ENCODE measurements at regions not wholly inside any gene's neighbourhood (a gene's known extent, or its start where the extent isn't known, plus 50 kb on each side); places are given as distances from the start of the nearest gene placed in this dataset.

DNA sequence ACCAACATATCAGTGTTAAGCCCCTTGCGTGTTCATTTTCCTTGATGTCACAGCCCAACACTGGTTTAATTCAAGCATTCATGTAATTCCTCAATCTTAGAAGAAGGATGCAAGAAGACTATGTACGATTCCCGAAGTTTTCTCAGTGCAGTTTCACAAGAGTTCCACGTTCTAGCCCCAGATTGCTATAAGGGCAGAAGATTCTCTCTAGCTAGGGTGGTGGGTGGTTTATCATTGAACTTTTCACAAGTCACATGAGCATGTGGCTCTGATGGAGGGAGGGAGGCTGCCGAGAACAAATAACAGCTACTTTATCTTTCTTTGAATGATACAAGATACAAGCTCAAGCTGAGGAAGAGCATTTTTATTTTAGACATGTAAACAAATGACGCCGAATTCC is 71.9 kb upstream of the NHSL1 start (continued):
- TF ChIP-seq, protein P1, sequence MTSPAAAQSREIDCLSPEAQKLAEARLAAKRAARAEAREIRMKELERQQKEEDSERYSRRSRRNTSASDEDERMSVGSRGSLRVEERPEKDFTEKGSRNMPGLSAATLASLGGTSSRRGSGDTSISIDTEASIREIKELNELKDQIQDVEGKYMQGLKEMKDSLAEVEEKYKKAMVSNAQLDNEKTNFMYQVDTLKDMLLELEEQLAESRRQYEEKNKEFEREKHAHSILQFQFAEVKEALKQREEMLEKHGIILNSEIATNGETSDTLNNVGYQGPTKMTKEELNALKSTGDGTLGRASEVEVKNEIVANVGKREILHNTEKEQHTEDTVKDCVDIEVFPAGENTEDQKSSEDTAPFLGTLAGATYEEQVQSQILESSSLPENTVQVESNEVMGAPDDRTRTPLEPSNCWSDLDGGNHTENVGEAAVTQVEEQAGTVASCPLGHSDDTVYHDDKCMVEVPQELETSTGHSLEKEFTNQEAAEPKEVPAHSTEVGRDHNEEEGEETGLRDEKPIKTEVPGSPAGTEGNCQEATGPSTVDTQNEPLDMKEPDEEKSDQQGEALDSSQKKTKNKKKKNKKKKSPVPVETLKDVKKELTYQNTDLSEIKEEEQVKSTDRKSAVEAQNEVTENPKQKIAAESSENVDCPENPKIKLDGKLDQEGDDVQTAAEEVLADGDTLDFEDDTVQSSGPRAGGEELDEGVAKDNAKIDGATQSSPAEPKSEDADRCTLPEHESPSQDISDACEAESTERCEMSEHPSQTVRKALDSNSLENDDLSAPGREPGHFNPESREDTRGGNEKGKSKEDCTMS (CRISPR knock-in tag; conservative IDR thresholded peaks at IDR 0.05): no peak
- TF ChIP-seq, protein P2, sequence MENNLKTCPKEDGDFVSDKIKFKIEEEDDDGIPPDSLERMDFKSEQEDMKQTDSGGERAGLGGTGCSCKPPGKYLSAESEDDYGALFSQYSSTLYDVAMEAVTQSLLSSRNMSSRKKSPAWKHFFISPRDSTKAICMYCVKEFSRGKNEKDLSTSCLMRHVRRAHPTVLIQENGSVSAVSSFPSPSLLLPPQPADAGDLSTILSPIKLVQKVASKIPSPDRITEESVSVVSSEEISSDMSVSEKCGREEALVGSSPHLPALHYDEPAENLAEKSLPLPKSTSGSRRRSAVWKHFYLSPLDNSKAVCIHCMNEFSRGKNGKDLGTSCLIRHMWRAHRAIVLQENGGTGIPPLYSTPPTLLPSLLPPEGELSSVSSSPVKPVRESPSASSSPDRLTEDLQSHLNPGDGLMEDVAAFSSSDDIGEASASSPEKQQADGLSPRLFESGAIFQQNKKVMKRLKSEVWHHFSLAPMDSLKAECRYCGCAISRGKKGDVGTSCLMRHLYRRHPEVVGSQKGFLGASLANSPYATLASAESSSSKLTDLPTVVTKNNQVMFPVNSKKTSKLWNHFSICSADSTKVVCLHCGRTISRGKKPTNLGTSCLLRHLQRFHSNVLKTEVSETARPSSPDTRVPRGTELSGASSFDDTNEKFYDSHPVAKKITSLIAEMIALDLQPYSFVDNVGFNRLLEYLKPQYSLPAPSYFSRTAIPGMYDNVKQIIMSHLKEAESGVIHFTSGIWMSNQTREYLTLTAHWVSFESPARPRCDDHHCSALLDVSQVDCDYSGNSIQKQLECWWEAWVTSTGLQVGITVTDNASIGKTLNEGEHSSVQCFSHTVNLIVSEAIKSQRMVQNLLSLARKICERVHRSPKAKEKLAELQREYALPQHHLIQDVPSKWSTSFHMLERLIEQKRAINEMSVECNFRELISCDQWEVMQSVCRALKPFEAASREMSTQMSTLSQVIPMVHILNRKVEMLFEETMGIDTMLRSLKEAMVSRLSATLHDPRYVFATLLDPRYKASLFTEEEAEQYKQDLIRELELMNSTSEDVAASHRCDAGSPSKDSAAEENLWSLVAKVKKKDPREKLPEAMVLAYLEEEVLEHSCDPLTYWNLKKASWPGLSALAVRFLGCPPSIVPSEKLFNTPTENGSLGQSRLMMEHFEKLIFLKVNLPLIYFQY (CRISPR knock-in tag; IDR thresholded peaks at IDR 0.05; ENCODE audit: borderline replicate concordance): 0 out of 2 replicates have a peak, but pooled peaks have one; percentile 43
- no peak for TF ChIP-seq ZNF7 (CRISPR knock-in tag; IDR thresholded peaks at IDR 0.05)
- TF ChIP-seq SIN3A (IDR thresholded peaks at IDR 0.05; ENCODE audit: borderline replicate concordance, low read depth, low read length): 0 out of 2 replicates have a peak, but pooled peaks have one; percentile 18
- TF ChIP-seq ZNF703 (CRISPR knock-in tag; IDR thresholded peaks at IDR 0.05; ENCODE audit: borderline replicate concordance): no peak
- TF ChIP-seq ZNF629 (CRISPR knock-in tag; conservative IDR thresholded peaks at IDR 0.05): no peak
- no peak for TF ChIP-seq ZMYM2 (CRISPR knock-in tag; IDR thresholded peaks at IDR 0.05)
- TF ChIP-seq FOXO1 (CRISPR knock-in tag; IDR thresholded peaks at IDR 0.05): no peak
- TF ChIP-seq ZSCAN31 (CRISPR knock-in tag; IDR thresholded peaks at IDR 0.05; ENCODE audit: low read depth): no peak
- no peak for TF ChIP-seq ZNF562 (CRISPR knock-in tag; IDR thresholded peaks at IDR 0.05; ENCODE audit: borderline replicate concordance)
- no peak for TF ChIP-seq XRCC5 (optimal IDR thresholded peaks at IDR 0.05; ENCODE audit: low read length)
- peak; percentile 4; the same call in 1 of the 2 replicates for TF ChIP-seq SALL1 (CRISPR knock-in tag; IDR thresholded peaks at IDR 0.05)
- TF ChIP-seq, protein P3, sequence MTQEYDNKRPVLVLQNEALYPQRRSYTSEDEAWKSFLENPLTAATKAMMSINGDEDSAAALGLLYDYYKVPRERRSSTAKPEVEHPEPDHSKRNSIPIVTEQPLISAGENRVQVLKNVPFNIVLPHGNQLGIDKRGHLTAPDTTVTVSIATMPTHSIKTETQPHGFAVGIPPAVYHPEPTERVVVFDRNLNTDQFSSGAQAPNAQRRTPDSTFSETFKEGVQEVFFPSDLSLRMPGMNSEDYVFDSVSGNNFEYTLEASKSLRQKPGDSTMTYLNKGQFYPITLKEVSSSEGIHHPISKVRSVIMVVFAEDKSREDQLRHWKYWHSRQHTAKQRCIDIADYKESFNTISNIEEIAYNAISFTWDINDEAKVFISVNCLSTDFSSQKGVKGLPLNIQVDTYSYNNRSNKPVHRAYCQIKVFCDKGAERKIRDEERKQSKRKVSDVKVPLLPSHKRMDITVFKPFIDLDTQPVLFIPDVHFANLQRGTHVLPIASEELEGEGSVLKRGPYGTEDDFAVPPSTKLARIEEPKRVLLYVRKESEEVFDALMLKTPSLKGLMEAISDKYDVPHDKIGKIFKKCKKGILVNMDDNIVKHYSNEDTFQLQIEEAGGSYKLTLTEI (CRISPR knock-in tag; conservative IDR thresholded peaks at IDR 0.05): no peak
- TF ChIP-seq HOXA5 (CRISPR knock-in tag; IDR thresholded peaks at IDR 0.05): no peak
- TF ChIP-seq, protein P4, sequence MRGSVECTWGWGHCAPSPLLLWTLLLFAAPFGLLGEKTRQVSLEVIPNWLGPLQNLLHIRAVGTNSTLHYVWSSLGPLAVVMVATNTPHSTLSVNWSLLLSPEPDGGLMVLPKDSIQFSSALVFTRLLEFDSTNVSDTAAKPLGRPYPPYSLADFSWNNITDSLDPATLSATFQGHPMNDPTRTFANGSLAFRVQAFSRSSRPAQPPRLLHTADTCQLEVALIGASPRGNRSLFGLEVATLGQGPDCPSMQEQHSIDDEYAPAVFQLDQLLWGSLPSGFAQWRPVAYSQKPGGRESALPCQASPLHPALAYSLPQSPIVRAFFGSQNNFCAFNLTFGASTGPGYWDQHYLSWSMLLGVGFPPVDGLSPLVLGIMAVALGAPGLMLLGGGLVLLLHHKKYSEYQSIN (CRISPR knock-in tag; IDR thresholded peaks at IDR 0.05; ENCODE audit: borderline replicate concordance): no peak
- peak; percentile 19; the same call in 1 of the 2 replicates for TF ChIP-seq KDM5A (IDR thresholded peaks at IDR 0.05; ENCODE audit: borderline replicate concordance, low read length)
- TF ChIP-seq, protein P5, sequence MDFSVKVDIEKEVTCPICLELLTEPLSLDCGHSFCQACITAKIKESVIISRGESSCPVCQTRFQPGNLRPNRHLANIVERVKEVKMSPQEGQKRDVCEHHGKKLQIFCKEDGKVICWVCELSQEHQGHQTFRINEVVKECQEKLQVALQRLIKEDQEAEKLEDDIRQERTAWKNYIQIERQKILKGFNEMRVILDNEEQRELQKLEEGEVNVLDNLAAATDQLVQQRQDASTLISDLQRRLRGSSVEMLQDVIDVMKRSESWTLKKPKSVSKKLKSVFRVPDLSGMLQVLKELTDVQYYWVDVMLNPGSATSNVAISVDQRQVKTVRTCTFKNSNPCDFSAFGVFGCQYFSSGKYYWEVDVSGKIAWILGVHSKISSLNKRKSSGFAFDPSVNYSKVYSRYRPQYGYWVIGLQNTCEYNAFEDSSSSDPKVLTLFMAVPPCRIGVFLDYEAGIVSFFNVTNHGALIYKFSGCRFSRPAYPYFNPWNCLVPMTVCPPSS (IDR thresholded peaks at IDR 0.05): no peak
- TF ChIP-seq ATF7 (IDR thresholded peaks at IDR 0.05): no peak
- no peak for TF ChIP-seq ATF7 (CRISPR knock-in tag; IDR thresholded peaks at IDR 0.05)
- 0 out of 2 replicates have a peak, but pooled peaks have one; percentile 33 for TF ChIP-seq NCOA1 (CRISPR knock-in tag; IDR thresholded peaks at IDR 0.05)
- no peak for TF ChIP-seq ZNF230 (CRISPR knock-in tag; IDR thresholded peaks at IDR 0.05)
- peak; percentile 28; the same call in 1 of the 2 replicates for TF ChIP-seq ZNF792 (CRISPR knock-in tag; IDR thresholded peaks at IDR 0.05)
